ENCODE measurements at regions not wholly inside any gene's neighbourhood (a gene's known extent, or its start where the extent isn't known, plus 50 kb on each side); places are given as distances from the start of the nearest gene placed in this dataset.
"Not testable (repeated sequence)": the region's sequence is repeated elsewhere in the genome, so short reads cannot be mapped to it uniquely, and the experiment has no call there.

- no peak for FAIRE-seq
Observed at GRCh38 chr5:1999794-2000193, 117.1 kb upstream of the IRX4 start.

GRCh38 chr5:1998716-1999317 lies 116.1 kb upstream of the IRX4 start:
- no peak for FAIRE-seq

GRCh38 chr5:1998348-1998669 lies 115.6 kb upstream of the IRX4 start:
- FAIRE-seq, result no peak

GRCh38 chr5:1997640-1998347 lies 115.1 kb upstream of the IRX4 start:
- no peak for FAIRE-seq

GRCh38 chr5:1995491-1995890 lies 112.8 kb upstream of the IRX4 start:
- FAIRE-seq, result no peak

- no peak for FAIRE-seq
Observed at GRCh38 chr5:1987471-1987870, 104.7 kb upstream of the IRX4 start.

GRCh38 chr5:1985781-1986180 lies 103.1 kb upstream of the IRX4 start:
- no peak for FAIRE-seq

- no peak for FAIRE-seq
Observed at GRCh38 chr5:1983919-1984695, 101.4 kb upstream of the IRX4 start.

- FAIRE-seq, result no peak
Observed at GRCh38 chr5:1983401-1983800, 100.7 kb upstream of the IRX4 start.

- FAIRE-seq, result not testable (repeated sequence)
Observed at GRCh38 chr5:1982561-1982960, 99.8 kb upstream of the IRX4 start.

GRCh38 chr5:1975898-1976765 lies 93.4 kb upstream of the IRX4 start:
- no peak for FAIRE-seq

GRCh38 chr5:1975406-1975715 lies 92.6 kb upstream of the IRX4 start:
- no peak for FAIRE-seq

- FAIRE-seq, result no peak
Observed at GRCh38 chr5:1974501-1975405, 92.0 kb upstream of the IRX4 start.

GRCh38 chr5:1974081-1974480 lies 91.4 kb upstream of the IRX4 start:
- no peak for FAIRE-seq

- FAIRE-seq, result no peak
Observed at GRCh38 chr5:1973391-1974013, 90.8 kb upstream of the IRX4 start.

- FAIRE-seq, result no peak
Observed at GRCh38 chr5:1971944-1972343, 89.2 kb upstream of the IRX4 start.

GRCh38 chr5:1967736-1968135 lies 85.0 kb upstream of the IRX4 start:
- FAIRE-seq, result no peak

GRCh38 chr5:1966461-1966860 lies 83.7 kb upstream of the IRX4 start:
- no peak for FAIRE-seq

- FAIRE-seq, result no peak
Observed at GRCh38 chr5:1965925-1966324, 83.2 kb upstream of the IRX4 start.

GRCh38 chr5:1963941-1964451 lies 81.3 kb upstream of the IRX4 start:
- no peak for FAIRE-seq

- FAIRE-seq, result no peak
Observed at GRCh38 chr5:1963358-1963757, 80.6 kb upstream of the IRX4 start.
